NT2/D1 (cell line): ENCODE measurements at regions not wholly inside any gene's neighbourhood (a gene's known extent, or its start where the extent isn't known, plus 50 kb on each side); places are given as distances from the start of the nearest gene placed in this dataset.
A peak's percentile ranks its signal among the peaks of the same experiment; 100 is the strongest.
"Not testable (repeated sequence)": the region's sequence is repeated elsewhere in the genome, so short reads cannot be mapped to it uniquely, and the experiment has no call there.

ENCODE experiments used
- DNase-seq: peaks from one replicate; pipeline ENCODE4 v3.0.0-alpha.2; 2011; ENCODE audit warnings: low read depth, low spot score
- H3K27me3 ChIP-seq: 2 replicates; pipeline ENCODE4 v1.6.0; 2011; ENCODE audit warnings: mild to moderate bottlenecking; ENCODE audit not compliant: insufficient read length, insufficient read depth
- H3K36me3 ChIP-seq: 2 replicates; pipeline ENCODE4 v1.6.1; 2011; ENCODE audit warnings: mild to moderate bottlenecking, low read length, mixed read lengths; ENCODE audit not compliant: insufficient read depth, insufficient read length
- H3K4me1 ChIP-seq: 2 replicates; pipeline ENCODE4 v1.5.1; 2011; ENCODE audit not compliant: insufficient read depth, insufficient read length
- H3K4me3 ChIP-seq: 2 replicates; pipeline ENCODE4 v1.5.1; 2011; ENCODE audit warnings: low read depth; ENCODE audit not compliant: insufficient read length
- H3K9ac ChIP-seq: 2 replicates; pipeline ENCODE4 v1.6.0; 2011; ENCODE audit warnings: low read depth; ENCODE audit not compliant: insufficient read length
- H3K9me3 ChIP-seq: 2 replicates; pipeline ENCODE4 v1.5.1; 2011; ENCODE audit warnings: mild to moderate bottlenecking, low read length; ENCODE audit not compliant: insufficient read depth
- SUZ12 ChIP-seq: IDR thresholded peaks from 2 replicates; pipeline ENCODE4 v1.6.1; 2011; ENCODE audit not compliant: insufficient read length, insufficient read depth; ENCODE audit errors: extremely low read depth
- YY1 ChIP-seq: IDR thresholded peaks from 2 replicates; pipeline ENCODE4 v1.6.1; 2011; ENCODE audit not compliant: insufficient read length, insufficient read depth
- ZNF274 ChIP-seq: IDR thresholded peaks from 2 replicates; pipeline ENCODE4 v1.6.1; 2011; ENCODE audit warnings: mild to moderate bottlenecking, low read depth, low read length

DNA sequence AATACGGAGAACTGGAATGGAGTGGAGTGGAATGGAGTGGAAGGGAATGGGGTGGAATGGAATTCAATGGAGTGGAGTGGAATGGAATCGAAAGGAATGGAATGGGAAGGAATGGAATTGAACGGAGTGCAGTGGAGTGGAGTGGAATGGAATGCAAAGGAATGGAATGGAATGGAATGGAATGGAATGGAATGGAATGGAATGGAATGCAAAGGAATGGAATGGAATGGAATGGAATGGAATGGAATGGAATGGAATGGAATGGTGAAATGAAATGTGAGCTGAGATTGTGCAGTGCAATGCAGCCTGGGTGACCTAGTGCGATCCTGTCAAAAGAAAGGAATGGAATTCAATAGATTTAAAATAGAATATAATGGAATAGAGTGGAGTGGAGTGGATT, 357.3 kb upstream of the WSB1 start:
- not testable (repeated sequence) for H3K36me3 ChIP-seq, H3K4me3 ChIP-seq, H3K27me3 ChIP-seq, H3K4me1 ChIP-seq, H3K9ac ChIP-seq, DNase-seq
- H3K9me3 ChIP-seq: peaks cover 44% of the 10 kb centered on the region

DNA sequence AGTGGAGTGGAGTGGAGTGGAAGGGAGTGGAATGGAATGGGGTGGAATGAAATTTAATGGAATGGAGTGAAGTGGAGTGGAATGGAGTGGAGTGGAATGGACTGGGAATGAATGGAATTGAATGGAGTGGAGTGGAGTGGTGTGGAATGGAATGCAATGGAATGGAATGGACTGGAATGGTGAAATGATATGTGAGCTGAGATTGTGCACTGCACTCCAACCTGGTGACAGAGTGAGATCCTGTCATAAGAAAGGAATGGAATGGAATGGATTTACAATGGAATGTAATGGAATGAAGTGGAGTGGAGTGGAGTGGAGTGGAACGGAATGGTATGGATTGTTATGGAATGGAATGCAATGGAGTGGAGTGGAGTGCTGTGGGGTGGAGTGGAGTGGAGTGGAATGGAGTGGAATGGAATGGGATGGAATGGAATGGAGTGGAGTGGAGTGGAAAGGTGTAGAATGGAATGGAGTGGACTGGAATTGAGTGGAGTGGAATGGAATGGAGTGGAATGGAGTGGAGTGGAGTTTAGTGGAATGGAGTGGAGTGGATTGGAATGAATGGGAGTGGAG, 356.1 kb upstream of the WSB1 start:
- not testable (repeated sequence) for H3K9ac ChIP-seq, H3K36me3 ChIP-seq, DNase-seq, H3K4me3 ChIP-seq, H3K4me1 ChIP-seq, H3K27me3 ChIP-seq
- H3K9me3 ChIP-seq: peaks cover 44% of the 10 kb centered on the region

DNA sequence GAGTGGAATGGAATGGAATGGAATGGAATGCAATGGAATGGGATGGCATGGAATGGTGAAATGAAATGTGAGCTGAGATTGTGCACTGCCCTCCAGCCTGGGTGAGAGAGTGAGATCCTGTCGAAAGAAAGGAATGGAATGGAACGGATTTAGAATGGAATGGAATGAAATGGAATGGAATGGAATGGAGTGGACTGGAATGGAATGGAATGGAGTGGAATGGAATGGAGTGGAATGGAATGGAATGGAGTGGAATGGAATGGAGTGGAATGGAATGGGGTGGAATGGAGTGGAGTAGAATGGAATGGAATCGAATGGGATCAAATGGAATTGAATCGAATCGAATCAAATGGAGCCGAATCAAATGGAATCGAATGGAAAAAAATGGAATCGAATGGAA, 354.2 kb upstream of the WSB1 start:
- H3K9me3 ChIP-seq: peaks cover 44% of the 10 kb centered on the region

DNA sequence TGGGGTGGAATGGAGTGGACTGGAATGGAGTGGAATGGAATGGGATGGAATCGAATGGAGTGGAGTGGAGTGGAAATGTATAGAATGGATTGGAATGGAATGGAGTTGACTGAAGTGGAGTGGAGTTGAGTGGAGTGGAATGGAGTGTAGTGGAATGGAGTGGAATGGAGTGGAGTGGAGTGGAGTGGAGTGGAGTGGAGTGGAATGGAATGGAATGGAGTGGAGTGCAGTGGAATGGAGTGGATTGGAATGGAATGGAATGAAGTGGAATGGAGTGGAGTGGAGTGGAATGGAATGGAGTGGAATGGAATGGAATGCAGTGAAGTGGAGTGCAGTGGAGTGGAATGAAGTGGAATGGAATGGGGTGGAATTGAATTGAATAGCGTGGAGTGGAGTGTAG, 353.3 kb upstream of the WSB1 start:
- peaks cover 44% of the 10 kb centered on the region for H3K9me3 ChIP-seq
- not testable (repeated sequence) for H3K36me3 ChIP-seq, H3K4me1 ChIP-seq, DNase-seq, H3K9ac ChIP-seq, H3K27me3 ChIP-seq, H3K4me3 ChIP-seq

More for the DNA sequence above, 354.2 kb upstream of the WSB1 start:
- not testable (repeated sequence) for H3K9ac ChIP-seq, H3K4me1 ChIP-seq, H3K4me3 ChIP-seq, H3K27me3 ChIP-seq, H3K36me3 ChIP-seq, DNase-seq

DNA sequence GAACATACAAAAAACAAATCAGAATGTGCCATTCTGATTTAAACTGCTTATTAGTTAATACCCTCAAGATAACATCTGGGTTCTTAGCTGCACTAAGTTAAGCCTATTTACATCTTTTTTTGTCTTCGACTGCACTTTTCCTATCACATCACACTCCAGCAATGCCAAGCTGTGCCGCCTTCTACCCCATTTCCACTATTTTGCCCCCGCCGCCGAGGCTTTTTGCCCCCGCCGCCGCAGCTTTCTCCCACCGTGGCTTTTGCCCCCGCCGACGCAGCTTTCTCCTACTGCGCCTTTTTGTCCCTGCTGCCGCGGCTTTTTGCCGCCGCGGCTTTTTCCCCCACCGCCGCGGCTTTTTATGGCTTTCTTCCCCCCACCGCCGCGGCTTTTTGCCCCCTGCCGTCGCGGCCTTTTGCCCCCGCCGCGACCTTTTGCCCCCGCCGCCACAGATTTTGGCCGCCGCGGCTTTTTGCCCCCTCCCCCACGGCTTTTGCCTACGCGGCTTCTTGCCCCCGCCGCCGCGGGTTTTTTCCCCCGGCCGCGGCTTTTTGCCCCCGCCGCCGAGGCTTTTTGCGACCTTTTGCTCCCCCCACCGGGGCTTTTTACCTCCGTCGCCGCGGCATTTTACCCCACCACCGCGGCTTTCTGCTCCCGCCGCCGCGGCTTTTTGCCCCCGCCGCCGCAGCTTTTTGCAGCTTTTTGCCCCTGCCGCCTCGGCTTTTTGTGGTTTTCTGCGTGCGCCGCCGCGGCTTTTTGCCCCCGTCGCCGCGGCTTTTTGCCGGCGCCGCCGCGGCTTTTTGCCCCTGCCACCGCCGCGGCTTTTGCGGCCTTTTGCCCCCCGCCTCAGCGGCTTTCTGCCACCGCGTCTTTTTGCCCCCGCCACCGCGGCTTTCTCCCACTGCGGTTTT, 331.4 kb upstream of the WSB1 start:
- H3K4me1 ChIP-seq: no peaks in the 10 kb centered on the region
- peak overlapping the region; percentile 18 for H3K4me3 ChIP-seq
- TF ChIP-seq SUZ12: peak; percentile 74
- no peak for TF ChIP-seq YY1
- H3K9ac ChIP-seq: no peak overlapping the region
- peaks cover 51% of the 10 kb centered on the region for H3K27me3 ChIP-seq
- H3K9me3 ChIP-seq: no peaks in the 10 kb centered on the region
- H3K36me3 ChIP-seq: no peaks in the 10 kb centered on the region
- DNase-seq: peak; percentile 5

DNA sequence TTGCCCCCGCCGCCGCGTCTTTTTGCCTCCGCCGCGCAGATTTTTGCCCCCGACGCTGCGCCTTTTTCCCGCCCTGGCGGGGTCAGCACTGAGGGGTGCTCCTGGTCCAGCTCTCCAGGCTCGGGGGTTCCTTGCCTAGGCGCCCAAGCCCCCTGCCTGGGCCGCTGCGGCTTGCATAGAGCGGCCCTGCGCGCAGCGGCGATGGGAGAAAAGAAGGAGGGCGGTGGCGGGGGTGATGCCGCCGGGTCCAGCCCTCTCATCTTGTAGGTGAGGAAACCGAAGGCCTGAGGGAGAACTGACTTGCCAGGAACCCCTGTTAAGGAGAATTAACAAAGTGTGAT, 330.8 kb upstream of the WSB1 start:
- H3K4me3 ChIP-seq: no peak overlapping the region
- no peaks in the 10 kb centered on the region for H3K36me3 ChIP-seq
- H3K4me1 ChIP-seq: no peaks in the 10 kb centered on the region
- H3K9me3 ChIP-seq: no peaks in the 10 kb centered on the region
- H3K9ac ChIP-seq: no peak overlapping the region
- H3K27me3 ChIP-seq: peaks cover 47% of the 10 kb centered on the region
- TF ChIP-seq SUZ12: peak; percentile 37
- TF ChIP-seq YY1: no peak
- no peak for TF ChIP-seq ZNF274
- DNase-seq: no peak

DNA sequence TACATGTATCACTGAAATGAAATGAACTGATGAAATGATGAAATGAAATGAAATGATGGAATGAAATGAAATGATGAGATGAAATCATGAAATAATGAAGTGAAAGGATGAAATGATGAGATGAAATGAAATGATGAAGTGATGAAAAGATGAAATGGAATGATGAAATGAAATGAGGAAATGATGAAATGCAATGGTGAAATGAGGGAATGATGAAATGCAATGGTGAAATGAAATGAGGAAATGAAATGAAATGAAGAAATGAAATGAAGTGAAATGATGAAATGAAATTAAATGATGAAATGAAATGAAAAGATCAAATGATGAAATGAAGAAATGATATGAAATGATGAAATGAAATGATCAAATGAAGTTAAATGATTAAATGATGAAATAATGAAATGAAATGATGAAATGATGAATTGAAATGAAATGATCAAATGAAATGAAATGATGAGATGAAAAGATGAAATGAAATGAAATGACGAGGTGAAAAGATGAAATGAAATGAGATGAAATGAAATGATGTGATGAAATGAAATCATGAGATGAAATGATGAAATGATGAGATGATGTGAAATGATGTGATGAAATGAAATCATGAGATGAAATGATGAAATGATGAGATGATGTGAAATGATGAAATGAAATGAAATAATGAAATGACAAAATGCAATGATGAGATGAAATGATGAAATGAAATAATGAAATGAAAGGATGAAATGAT, 327.9 kb upstream of the WSB1 start:
- not testable (repeated sequence) for H3K4me3 ChIP-seq, DNase-seq, H3K36me3 ChIP-seq, H3K4me1 ChIP-seq, H3K9me3 ChIP-seq, H3K9ac ChIP-seq
- H3K27me3 ChIP-seq: peaks cover 34% of the 10 kb centered on the region

DNA sequence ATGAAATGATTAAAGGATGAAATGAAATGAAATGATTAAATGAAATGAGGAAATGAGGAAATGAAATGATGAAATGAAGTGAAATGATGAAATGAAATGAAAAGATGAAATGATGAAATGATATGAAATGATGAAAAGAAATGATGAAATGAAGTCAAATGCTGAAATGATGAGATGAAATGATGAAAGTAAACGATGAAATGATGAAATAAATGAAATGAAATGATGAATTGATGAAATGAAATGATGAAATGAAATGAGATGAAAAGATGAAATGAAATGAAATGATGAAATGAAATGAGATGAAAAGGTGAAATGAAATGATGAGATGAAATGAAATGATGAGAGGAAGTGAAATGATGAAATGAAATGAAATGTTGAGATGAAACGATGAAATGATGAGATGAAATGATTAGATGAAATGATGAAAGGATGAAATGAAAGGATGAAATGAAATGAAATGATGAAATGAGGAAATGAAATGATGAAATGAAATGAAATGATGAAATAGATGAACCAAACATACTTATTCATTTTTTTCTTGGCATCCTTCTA, 327.2 kb upstream of the WSB1 start:
- H3K4me3 ChIP-seq, DNase-seq, H3K4me1 ChIP-seq, H3K36me3 ChIP-seq, H3K9ac ChIP-seq, H3K9me3 ChIP-seq: not testable (repeated sequence)
- peaks cover 28% of the 10 kb centered on the region for H3K27me3 ChIP-seq

DNA sequence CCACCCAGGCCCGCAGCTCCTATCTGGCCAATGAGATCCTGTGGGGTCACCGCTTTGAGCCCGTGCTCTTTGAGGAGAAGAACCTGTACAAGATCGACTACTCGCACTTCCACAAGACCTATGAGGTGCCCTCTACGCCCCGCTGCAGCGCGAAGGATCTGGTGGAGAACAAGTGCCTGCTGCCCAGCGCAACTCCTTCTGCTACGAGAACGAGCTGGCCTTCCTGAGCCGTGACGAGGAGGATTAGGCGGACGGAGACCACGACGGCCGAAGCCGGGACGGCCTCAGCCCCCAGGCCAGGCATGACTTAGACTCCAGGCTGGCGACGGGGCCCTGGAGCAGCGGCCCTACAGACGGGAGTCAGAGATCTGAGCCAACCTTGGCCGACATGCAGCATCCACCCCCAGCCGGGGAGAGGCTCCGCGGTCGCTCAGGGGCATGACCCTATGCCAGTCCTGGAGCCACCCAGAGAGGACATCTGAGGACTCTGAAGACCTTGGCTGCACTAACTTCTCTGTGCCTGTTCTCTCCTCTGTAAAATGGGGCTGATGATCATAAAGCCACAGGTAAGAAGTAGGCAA, 312.0 kb upstream of the WSB1 start:
- not testable (repeated sequence) for DNase-seq, H3K4me3 ChIP-seq, H3K36me3 ChIP-seq, H3K4me1 ChIP-seq, H3K9me3 ChIP-seq, H3K27me3 ChIP-seq, H3K9ac ChIP-seq

DNA sequence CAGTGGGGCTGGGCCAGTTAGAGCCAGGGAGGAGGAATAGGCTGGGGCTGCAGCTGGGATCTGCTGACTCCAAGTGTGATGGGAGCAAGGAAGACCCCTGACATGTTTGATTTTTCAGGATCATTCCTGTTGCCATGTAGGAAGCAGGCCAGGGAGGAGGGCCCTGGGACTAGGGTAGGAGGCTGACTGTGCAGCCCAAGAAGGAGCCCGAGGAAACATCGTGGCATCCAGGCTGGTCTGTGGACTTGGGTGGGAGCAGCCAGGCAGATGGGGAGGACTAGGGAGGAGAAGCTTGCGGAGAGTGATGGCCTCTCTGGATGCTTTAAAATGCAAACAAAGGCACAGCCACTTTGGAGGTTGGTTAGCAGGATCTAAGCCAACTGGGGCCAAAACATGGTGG, 311.4 kb upstream of the WSB1 start:
- H3K9ac ChIP-seq: not testable (repeated sequence)

DNA sequence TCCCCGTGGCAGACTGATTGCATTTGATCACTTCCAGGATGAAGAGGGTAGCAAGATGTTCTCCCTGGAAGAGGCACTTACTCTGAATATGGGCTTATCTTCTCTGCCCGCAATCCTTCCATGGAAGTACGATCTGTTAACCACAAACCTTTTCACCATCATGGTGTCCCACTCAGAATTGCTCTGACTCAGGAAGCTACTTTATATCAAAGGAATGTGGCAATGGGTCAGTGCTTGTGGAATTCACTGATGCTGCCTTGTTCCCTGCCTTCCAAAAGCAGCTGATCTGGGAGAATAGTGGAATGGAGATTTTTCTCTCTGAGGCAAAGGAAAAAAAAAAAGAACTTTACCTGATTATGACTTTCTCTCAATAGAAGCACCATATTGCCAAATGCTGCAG, 306.1 kb upstream of the WSB1 start:
- not testable (repeated sequence) for DNase-seq, H3K4me1 ChIP-seq, H3K9me3 ChIP-seq, H3K4me3 ChIP-seq, H3K36me3 ChIP-seq, H3K9ac ChIP-seq
- H3K27me3 ChIP-seq: peaks cover 13% of the 10 kb centered on the region

More for the DNA sequence above, 311.4 kb upstream of the WSB1 start:
- H3K4me1 ChIP-seq, H3K9me3 ChIP-seq, H3K36me3 ChIP-seq, DNase-seq, H3K4me3 ChIP-seq: not testable (repeated sequence)
- peaks cover 13% of the 10 kb centered on the region for H3K27me3 ChIP-seq
